ENCODE measurements at regions not wholly inside any gene's neighbourhood (a gene's known extent, or its start where the extent isn't known, plus 50 kb on each side); places are given as distances from the start of the nearest gene placed in this dataset.
A peak's percentile ranks its signal among the peaks of the same experiment; 100 is the strongest.

DNA sequence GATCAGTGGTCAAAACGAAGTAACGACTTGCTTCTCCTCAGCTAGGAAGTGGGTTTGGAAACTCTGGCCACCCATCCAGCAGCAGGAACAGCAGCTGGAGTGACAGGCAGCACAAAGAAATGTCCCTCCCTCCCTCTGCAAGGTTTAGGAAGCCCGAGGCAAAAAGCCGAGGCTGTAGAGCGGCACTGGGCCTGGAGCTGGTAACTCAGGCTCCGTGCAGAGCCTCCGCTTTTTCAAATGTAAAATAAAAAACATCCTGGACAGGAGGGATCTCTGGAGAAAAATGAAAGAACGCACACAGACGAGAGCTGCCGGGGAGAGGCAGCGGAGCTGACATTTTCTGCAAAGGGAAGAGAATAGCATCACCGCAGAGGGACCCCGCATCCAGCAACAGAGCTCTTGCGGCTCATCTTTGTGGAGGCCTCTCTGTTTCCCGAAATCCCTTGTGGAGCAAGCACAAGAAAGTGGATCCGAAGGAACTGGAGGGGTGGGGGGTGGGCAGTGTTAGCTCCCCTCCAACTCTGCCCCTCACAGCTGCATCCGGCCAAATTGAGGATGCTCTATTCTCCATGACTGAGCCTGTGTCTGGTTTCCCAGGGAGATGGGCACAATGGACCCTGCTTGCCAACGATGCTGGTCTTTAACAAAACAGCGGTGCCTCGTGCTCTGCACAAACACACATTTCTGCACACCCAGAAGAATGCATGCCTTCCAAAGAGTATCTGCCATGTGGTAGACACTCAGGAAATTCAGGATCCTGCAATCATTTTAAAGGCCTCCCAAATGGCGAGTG lies 335.5 kb upstream of the ZFHX3 start:
- Histone ChIP-seq H3K4me3 (ENCODE audit: insufficient read depth, low read depth, low read length) (no peak overlapping the region), H3K27me3 (ENCODE audit: control insufficient read depth, insufficient read depth, low read length, poor library complexity, severe bottlenecking) (no peaks in the 10 kb centered on the region), H3K36me3 (ENCODE audit: control insufficient read depth, insufficient read depth, low read length) (no peaks in the 10 kb centered on the region), H3K9me3 (ENCODE audit: control insufficient read depth, low read length) (no peaks in the 10 kb centered on the region), H3K27ac (ENCODE audit: insufficient read depth, low read depth, low read length, poor library complexity, severe bottlenecking) (peak overlapping the region; percentile 39), H3K4me1 (ENCODE audit: control insufficient read depth, insufficient read depth, low read length) (peaks cover 8% of the 10 kb centered on the region)
- 64 to 71% methylated on average over 21 of the region's 21 CpGs for WGBS, 2 experiments

DNA sequence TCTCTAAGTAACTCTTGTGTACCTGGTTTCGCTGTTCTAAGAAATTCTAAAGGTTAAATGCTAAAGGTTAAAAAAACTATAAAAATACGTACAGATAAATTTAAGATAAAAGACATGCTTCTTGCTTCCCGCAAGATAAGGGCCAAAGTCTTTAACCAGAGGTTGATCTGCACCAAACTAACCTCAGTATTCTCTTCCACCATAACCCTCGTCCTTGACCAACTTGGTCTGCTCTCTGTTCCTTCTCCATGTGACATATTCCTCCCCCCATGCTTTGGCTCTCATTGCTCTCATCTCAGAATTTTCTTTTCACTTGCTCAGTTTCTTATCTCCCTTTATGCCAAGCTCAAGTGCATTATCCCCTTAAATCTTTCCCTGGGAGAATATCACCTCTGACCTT lies 330.5 kb upstream of the ZFHX3 start:
- Histone ChIP-seq H3K9me3 (ENCODE audit: control insufficient read depth, low read length) (no peaks in the 10 kb centered on the region), H3K27me3 (ENCODE audit: control insufficient read depth, insufficient read depth, low read length, poor library complexity, severe bottlenecking) (no peaks in the 10 kb centered on the region)
- WGBS, 2 experiments = 94 to 96% methylated on average over 4 of the region's 4 CpGs

DNA sequence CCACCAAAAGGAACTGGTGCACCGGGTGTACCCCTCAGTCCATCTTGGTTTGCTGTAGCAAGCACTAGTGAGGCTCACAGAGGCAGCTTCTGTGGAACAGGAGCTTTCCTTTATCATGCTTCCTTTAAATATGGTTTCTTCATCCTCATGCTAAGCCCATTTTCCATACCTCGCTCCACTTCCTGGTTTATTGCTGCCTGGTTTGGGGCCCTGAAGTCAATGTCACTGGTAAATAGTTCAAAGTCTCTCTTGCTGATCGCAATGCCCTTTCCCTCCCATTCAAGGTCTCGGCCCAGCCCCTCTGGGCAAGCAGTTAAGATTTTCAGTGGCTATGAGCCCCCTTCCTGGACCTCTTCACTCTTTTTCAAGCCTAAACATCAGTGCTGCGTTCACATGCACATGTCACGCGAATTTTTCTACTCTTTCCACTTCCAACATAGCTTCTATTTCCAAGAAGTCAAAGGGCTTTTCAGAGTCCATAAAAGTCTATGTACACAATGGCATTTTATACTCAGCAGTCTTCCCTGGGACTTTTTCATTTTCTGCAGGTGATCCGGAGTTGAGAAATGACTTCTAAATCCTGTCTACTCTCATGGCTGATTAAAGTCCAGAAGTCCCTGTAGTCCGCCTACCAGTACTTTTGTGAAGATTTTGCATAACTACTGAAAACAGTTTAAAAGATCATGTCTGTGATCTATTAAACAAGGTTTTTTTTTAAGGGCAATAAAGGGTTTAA lies 323.8 kb upstream of the ZFHX3 start:
- Histone ChIP-seq H3K27me3 (ENCODE audit: control insufficient read depth, insufficient read depth, low read length, poor library complexity, severe bottlenecking) (no peaks in the 10 kb centered on the region), H3K9me3 (ENCODE audit: control insufficient read depth, low read length) (no peaks in the 10 kb centered on the region), H3K4me3 (ENCODE audit: insufficient read depth, low read depth, low read length) (no peak overlapping the region), H3K27ac (ENCODE audit: insufficient read depth, low read depth, low read length, poor library complexity, severe bottlenecking) (no peak overlapping the region), H3K36me3 (ENCODE audit: control insufficient read depth, insufficient read depth, low read length) (no peaks in the 10 kb centered on the region), H3K4me1 (ENCODE audit: control insufficient read depth, insufficient read depth, low read length) (no peaks in the 10 kb centered on the region)
- 89 to 90% methylated on average over 9 of the region's 9 CpGs for WGBS, 2 experiments

More for the DNA sequence above, 330.5 kb upstream of the ZFHX3 start:
- no peaks in the 10 kb centered on the region for H3K36me3 ChIP-seq (ENCODE audit: control insufficient read depth, insufficient read depth, low read length)
- no peak overlapping the region for H3K27ac ChIP-seq (ENCODE audit: insufficient read depth, low read depth, low read length, poor library complexity, severe bottlenecking)
- peaks cover 8% of the 10 kb centered on the region for H3K4me1 ChIP-seq (ENCODE audit: control insufficient read depth, insufficient read depth, low read length)
- H3K4me3 ChIP-seq (ENCODE audit: insufficient read depth, low read depth, low read length) = no peak overlapping the region

DNA sequence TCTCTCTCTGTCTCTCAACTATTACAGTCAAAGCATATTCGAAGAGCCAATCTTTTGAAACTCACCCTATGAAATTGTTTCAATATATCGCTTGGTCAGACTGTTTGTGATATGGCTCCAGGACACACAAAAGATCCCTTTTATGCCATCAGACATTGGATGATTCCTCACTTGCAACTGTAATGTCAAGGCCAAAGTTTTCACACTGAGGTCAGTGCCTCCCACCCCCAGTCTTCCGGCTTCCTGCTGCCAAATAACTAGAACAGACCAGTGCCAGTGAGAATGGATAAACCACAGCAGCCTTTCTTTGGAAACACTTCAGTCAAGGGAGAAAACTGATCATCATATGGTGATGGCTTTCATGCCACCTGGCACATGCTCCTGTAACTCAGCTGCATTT lies 321.9 kb upstream of the ZFHX3 start:
- H3K36me3 ChIP-seq (ENCODE audit: control insufficient read depth, insufficient read depth, low read length) = no peaks in the 10 kb centered on the region
- H3K27me3 ChIP-seq (ENCODE audit: control insufficient read depth, insufficient read depth, low read length, poor library complexity, severe bottlenecking) = no peaks in the 10 kb centered on the region
- no peak overlapping the region for H3K4me3 ChIP-seq (ENCODE audit: insufficient read depth, low read depth, low read length)
- H3K4me1 ChIP-seq (ENCODE audit: control insufficient read depth, insufficient read depth, low read length) = no peaks in the 10 kb centered on the region
- WGBS, 2 experiments = 91 to 98% methylated on average over 3 of the region's 3 CpGs
- no peaks in the 10 kb centered on the region for H3K9me3 ChIP-seq (ENCODE audit: control insufficient read depth, low read length)
- no peak overlapping the region for H3K27ac ChIP-seq (ENCODE audit: insufficient read depth, low read depth, low read length, poor library complexity, severe bottlenecking)

DNA sequence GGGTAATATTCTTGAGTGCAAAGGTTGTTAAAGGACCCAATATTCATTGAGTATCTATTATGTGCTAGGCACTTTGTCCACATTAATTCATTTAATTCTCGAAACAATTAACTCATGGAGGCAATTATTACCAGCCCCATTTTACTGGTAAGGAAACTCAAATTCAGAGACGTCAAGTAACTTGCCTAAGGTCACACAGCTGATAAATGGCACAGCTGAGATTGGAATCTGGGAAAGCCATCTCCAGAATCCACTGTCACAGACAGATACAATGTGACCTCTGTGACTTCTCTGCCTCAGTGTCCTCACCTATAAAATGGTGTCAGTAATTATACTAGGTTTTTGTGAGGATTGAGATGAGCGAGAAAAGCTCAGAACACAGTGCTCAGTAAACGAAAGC lies 320.8 kb upstream of the ZFHX3 start:
- no peaks in the 10 kb centered on the region for H3K36me3 ChIP-seq (ENCODE audit: control insufficient read depth, insufficient read depth, low read length)
- H3K4me3 ChIP-seq (ENCODE audit: insufficient read depth, low read depth, low read length) = no peak overlapping the region
- 88 to 97% methylated on average over 4 of the region's 4 CpGs for WGBS, 2 experiments
- no peaks in the 10 kb centered on the region for H3K27me3 ChIP-seq (ENCODE audit: control insufficient read depth, insufficient read depth, low read length, poor library complexity, severe bottlenecking)
- H3K27ac ChIP-seq (ENCODE audit: insufficient read depth, low read depth, low read length, poor library complexity, severe bottlenecking) = no peak overlapping the region
- no peaks in the 10 kb centered on the region for H3K9me3 ChIP-seq (ENCODE audit: control insufficient read depth, low read length)
- H3K4me1 ChIP-seq (ENCODE audit: control insufficient read depth, insufficient read depth, low read length) = no peaks in the 10 kb centered on the region

DNA sequence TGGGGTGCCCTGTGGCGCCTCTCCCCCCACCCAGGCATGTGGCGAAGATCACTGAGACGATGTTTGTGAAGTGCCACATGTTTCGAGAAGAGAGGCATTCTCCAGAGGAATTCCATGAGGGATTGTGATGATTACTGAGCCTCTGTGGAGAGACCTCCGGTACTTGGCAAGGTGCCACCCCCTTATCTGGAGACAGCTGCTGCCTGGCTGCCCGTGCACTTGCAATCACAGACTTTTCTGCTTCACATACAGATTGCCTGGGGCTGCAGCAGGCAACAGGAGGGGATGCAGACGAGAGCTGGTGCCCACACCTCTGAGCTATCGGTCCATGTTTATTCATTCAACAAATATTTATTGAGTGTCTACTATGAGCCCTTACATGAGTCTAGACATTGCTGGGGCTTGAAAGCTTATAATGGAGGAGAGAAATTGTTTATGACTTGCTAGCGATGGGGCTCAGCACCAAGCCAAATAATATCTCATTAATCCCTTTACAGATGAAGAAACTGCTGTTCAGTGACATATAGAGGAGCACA lies 317.2 kb upstream of the ZFHX3 start:
- no peaks in the 10 kb centered on the region for H3K9me3 ChIP-seq (ENCODE audit: control insufficient read depth, low read length)
- H3K4me3 ChIP-seq (ENCODE audit: insufficient read depth, low read depth, low read length) = no peak overlapping the region
- no peak overlapping the region for H3K27ac ChIP-seq (ENCODE audit: insufficient read depth, low read depth, low read length, poor library complexity, severe bottlenecking)
- H3K4me1 ChIP-seq (ENCODE audit: control insufficient read depth, insufficient read depth, low read length) = no peaks in the 10 kb centered on the region
- no peaks in the 10 kb centered on the region for H3K27me3 ChIP-seq (ENCODE audit: control insufficient read depth, insufficient read depth, low read length, poor library complexity, severe bottlenecking)
- no peaks in the 10 kb centered on the region for H3K36me3 ChIP-seq (ENCODE audit: control insufficient read depth, insufficient read depth, low read length)
- 91 to 92% methylated on average over 8 of the region's 9 CpGs for WGBS, 2 experiments

DNA sequence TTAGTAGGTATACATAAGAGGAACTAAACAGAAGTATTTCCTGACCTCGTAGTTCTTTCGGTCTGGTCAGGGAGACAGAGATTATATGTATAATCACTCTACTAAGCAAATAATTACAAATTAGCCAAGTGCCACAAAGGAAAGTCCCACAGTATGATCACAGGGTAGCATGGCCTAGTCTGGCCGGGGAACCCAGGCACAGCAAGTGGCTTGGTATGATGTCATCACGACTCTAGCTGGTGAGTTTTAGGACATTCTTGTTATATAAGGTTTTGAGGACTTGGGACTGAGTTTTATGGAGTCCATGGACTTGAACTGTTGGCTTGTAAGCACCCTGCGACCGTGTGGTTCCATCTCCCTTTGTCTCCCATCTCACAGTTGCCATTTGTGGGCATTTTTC lies 316.5 kb upstream of the ZFHX3 start:
- no peaks in the 10 kb centered on the region for H3K36me3 ChIP-seq (ENCODE audit: control insufficient read depth, insufficient read depth, low read length)
- H3K27me3 ChIP-seq (ENCODE audit: control insufficient read depth, insufficient read depth, low read length, poor library complexity, severe bottlenecking) = no peaks in the 10 kb centered on the region
- no peak overlapping the region for H3K27ac ChIP-seq (ENCODE audit: insufficient read depth, low read depth, low read length, poor library complexity, severe bottlenecking)
- no peaks in the 10 kb centered on the region for H3K4me1 ChIP-seq (ENCODE audit: control insufficient read depth, insufficient read depth, low read length)
- H3K9me3 ChIP-seq (ENCODE audit: control insufficient read depth, low read length) = no peaks in the 10 kb centered on the region
- WGBS, 2 experiments = 92 to 95% methylated on average over 4 to 6 of the region's 6 CpGs
- H3K4me3 ChIP-seq (ENCODE audit: insufficient read depth, low read depth, low read length) = no peak overlapping the region

DNA sequence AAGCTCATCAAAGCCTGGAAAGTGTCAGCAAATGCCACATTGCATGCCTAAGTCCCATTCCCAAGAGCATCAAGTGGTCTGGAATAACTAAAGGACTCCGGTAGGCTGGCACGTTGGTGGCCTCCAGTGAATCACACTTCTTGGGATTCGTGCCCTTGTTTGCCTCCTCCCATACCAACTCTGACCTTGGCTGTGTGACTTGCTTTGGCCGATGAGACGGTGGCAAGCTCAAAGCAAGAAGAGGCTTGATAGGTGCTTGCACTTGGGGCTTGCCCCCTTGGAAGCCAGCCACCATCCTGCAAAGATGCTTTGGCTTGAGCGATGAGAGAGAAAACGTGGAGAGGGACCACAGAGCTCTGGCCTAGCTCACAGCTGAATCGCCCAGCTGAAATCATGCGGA lies 313.1 kb upstream of the ZFHX3 start:
- H3K27me3 ChIP-seq (ENCODE audit: control insufficient read depth, insufficient read depth, low read length, poor library complexity, severe bottlenecking) = no peaks in the 10 kb centered on the region
- H3K4me3 ChIP-seq (ENCODE audit: insufficient read depth, low read depth, low read length) = no peak overlapping the region
- H3K9me3 ChIP-seq (ENCODE audit: control insufficient read depth, low read length) = no peaks in the 10 kb centered on the region
- H3K27ac ChIP-seq (ENCODE audit: insufficient read depth, low read depth, low read length, poor library complexity, severe bottlenecking) = no peak overlapping the region
- WGBS, 2 experiments = 95 to 96% methylated on average over 9 of the region's 9 CpGs
- H3K36me3 ChIP-seq (ENCODE audit: control insufficient read depth, insufficient read depth, low read length) = no peaks in the 10 kb centered on the region
- no peaks in the 10 kb centered on the region for H3K4me1 ChIP-seq (ENCODE audit: control insufficient read depth, insufficient read depth, low read length)

DNA sequence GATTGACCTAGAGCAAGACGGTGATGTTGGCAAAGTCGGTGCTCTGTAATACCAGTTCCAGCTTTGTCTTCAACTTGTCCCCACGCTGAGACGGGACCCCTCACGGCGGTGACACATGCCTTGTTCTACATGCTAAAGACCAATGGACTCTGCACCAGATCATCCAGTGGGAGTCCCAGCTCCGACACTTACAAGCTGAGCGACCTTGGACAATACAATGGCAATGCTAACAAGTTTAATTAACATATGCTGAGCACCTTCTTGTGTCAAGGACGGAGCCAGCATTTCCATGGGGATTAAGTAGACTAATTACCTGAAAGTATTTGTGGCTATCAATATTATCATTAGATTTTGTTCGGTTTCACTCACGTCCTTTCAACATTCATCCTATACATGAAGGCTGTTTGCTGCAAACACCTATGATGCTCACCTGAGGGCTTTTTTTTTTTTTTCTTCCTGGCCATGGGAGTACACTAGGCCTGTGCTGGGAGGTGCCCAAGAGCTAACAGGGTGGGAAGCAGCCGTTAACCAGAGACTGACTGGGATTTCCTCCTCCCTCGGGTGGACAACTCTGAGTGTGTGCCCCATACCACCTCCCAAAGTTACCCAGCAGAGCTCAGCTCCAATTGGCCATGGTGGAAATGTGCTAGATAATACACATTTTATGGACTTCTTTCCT lies 308.6 kb upstream of the ZFHX3 start:
- no peaks in the 10 kb centered on the region for H3K36me3 ChIP-seq (ENCODE audit: control insufficient read depth, insufficient read depth, low read length)
- no peaks in the 10 kb centered on the region for H3K27me3 ChIP-seq (ENCODE audit: control insufficient read depth, insufficient read depth, low read length, poor library complexity, severe bottlenecking)
- peaks cover 13% of the 10 kb centered on the region for H3K4me1 ChIP-seq (ENCODE audit: control insufficient read depth, insufficient read depth, low read length)
- no peak overlapping the region for H3K27ac ChIP-seq (ENCODE audit: insufficient read depth, low read depth, low read length, poor library complexity, severe bottlenecking)
- 63 to 70% methylated on average over 13 of the region's 13 CpGs for WGBS, 2 experiments
- H3K9me3 ChIP-seq (ENCODE audit: control insufficient read depth, low read length) = no peaks in the 10 kb centered on the region
- H3K4me3 ChIP-seq (ENCODE audit: insufficient read depth, low read depth, low read length) = no peak overlapping the region

DNA sequence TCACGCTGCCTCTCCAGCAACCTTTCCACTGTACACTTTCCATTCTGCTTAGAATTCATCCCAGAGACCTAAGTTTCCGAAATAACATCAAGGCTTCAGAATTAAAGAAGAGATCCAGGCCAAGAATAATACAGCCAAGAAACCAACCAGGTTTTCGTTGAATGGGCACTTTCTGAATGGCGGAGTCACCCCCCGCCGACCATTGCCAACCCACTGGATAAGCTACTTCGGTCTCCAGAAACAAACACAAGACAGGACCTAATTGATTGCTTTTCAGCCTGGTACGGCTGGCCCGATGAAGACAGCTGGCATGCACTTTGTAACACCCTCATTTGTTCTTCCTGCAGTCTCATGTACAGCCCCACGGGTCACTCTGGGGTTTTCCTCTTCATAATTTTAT lies 308.1 kb upstream of the ZFHX3 start:
- Histone ChIP-seq H3K9me3 (ENCODE audit: control insufficient read depth, low read length) (no peaks in the 10 kb centered on the region), H3K4me3 (ENCODE audit: insufficient read depth, low read depth, low read length) (no peak overlapping the region), H3K4me1 (ENCODE audit: control insufficient read depth, insufficient read depth, low read length) (peaks cover 17% of the 10 kb centered on the region), H3K36me3 (ENCODE audit: control insufficient read depth, insufficient read depth, low read length) (no peaks in the 10 kb centered on the region), H3K27me3 (ENCODE audit: control insufficient read depth, insufficient read depth, low read length, poor library complexity, severe bottlenecking) (no peaks in the 10 kb centered on the region), H3K27ac (ENCODE audit: insufficient read depth, low read depth, low read length, poor library complexity, severe bottlenecking) (no peak overlapping the region)
- 87 to 90% methylated on average over 10 of the region's 10 CpGs for WGBS, 2 experiments

Data from ectodermal cell (in vitro differentiated cells).